GM21723 (cell line): ENCODE measurements at regions not wholly inside any gene's neighbourhood (a gene's known extent, or its start where the extent isn't known, plus 50 kb on each side); places are given as distances from the start of the nearest gene placed in this dataset.

ENCODE experiments used
- ATAC-seq: cut with Tn5 transposase; IDR thresholded peaks from one replicate; pipeline ENCODE4 v1.9.1; 2021; ENCODE audit warnings: mild to moderate bottlenecking, moderate library complexity; ENCODE audit not compliant: unreplicated experiment

DNA sequence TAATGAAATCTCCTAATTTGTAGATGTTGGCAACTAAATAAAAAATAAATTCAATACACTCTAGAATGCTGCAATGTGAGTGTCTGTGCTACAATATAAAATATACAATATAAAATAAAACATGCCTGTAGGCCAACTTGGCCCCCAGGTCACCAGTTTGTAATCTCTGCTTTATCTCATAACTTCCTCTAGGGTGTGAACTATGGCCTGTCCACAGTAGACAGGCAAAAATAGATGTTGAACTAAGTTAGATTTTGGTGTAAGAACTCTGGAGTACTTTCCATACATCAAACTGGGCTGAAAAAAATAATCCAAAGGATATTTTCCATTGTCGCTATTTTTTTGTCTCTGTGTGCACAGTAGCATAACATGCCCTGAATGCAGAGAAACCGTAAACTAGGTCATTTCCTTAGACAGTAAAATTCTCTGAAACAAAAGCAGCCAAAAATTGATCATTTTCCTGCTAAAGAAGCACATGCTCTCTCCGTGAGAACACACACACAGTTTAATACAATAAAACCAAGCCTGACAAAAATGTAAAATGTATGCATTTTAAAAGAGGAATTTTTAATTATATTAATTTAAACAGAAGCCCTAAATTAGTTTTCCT lies 98.5 kb upstream of the ZFP64 start:
- ATAC-seq = no peak

DNA sequence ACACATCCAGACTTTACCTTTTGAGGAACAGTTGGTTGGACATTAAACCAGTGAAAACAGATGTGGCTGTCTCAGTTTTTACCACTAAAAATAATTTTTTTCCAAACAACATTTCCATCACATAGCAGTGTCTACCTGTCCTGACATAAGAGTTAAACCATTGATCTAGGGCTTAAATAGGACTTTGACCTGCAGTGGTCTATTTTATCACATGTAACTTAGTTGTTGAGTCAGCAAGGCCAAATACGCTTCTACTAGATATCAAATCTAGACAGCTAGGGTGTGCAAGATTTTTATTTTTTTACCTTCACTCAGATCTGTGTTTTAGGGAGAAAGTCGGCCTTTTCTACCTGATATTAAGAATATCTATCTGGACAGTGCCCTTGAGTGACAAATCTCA lies 88.8 kb upstream of the ZFP64 start:
- ATAC-seq = no peak

DNA sequence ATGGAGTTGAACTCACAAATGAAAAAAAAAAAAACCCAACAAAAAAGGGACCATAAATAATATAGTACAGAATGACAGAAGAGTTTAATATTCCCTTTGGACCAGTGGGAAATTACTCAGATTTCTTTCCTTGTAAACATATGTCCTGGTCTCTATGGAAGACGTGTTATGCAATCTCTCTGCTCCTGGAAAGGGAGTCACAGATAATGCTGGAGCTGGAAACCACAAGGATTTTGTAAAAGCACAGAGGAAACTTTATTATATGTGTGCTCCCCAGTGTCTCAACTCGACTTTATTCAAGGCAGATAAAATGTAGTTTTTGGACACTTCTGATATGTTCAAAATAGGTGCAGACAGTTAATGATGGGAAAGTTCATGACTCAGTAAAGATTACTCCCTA lies 88.1 kb upstream of the ZFP64 start:
- ATAC-seq = no peak

GRCh38 chr20:52275181-52275691 lies 83.7 kb upstream of the ZFP64 start:
- ATAC-seq = no peak

GRCh38 chr20:52270696-52271095 lies 79.1 kb upstream of the ZFP64 start:
- ATAC-seq = no peak

DNA sequence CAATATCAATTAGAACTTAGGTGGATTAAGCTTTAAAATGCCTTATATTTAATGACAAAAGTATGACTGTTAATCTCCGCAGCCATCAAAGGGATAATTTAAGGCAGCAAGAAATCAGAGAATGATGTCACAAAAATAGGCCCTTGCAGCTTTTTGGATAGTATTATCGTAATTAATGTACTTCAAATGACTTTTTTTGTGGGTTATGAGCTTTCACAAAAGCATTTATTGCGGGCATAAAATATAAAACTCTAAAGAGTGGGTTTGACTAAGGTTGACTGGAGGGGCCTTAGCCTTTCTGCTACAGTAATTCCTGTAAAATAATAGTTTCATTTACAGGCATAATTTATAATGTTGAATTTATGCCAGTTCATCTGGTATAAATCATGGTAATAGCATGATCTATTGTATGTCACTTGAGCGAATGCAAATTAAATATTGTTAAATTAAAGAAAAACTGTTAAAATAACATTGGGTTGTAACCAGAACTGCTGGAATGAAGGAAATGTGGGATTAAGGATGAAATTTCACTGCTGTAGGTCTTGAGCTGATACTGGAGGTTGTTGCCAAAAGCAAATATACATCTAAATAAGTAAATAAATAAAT lies 78.5 kb upstream of the ZFP64 start:
- no peak for ATAC-seq

GRCh38 chr20:52269321-52269720 lies 77.7 kb upstream of the ZFP64 start:
- ATAC-seq = no peak

DNA sequence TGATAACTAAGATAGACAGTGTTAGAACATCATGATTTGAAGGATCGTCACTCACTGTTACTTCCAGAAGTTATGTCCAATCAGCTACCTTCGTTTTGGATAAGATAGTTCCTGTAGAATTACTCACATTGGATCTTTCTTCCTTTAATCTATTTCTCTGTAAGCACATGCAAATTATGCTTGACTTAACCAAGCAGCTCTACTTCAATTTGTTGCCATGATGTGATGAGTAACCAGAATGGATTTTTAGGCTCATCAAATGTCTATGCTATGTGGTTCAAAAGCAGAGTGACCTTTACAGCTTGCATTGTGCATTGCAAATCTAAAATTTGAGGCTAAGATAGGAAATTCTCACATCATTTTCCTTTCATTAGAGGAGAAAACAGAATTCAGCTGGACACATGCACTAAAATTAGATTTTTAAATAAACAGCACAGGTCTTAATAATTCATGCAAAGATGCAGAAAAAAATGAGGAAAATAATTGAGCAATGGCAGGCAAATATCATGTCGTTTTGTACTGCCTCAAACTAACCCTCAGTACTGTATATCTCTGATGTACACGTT lies 76.7 kb upstream of the ZFP64 start:
- no peak for ATAC-seq

DNA sequence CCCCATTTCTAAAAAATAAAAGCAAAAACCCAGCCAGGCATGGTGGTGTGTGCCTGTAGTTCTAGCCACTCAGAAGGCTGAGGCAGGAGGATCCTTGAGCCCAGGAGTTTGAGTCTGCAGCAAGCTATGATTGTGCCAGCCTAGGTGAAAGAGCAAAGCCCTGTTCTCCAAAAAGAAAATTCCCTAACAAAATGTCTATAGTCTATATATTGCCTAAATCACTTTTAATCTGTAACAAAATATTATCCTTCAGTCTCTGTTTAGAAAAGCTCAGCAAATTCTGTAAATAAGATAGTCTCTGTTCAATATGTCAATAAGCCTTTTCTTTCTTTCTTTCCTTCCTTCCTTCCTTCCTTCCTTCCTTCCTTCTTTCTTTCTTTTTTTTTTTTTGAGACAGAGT lies 75.8 kb upstream of the ZFP64 start:
- no peak for ATAC-seq

GRCh38 chr20:52263757-52264156 lies 72.2 kb upstream of the ZFP64 start:
- no peak for ATAC-seq

GRCh38 chr20:52261792-52262191 lies 70.2 kb upstream of the ZFP64 start:
- ATAC-seq = no peak

DNA sequence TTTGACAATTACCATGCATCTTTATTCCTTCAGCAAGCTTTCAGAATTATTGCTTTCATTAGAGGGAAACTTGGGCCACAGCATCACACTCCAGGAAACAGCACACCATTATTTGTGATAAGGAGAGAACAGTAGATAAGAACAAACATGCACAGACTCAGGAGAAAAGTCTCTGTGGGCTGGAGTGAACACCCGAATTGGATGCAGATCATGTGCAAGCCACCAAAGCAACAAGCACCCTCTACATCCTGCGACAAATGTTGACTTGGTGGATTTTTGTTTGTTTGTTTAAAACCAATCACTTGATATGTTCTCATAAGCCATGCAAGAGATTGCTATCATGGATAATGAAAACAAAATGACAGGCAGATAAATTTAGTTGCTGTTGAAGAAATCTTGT lies 67.7 kb upstream of the ZFP64 start:
- no peak for ATAC-seq

DNA sequence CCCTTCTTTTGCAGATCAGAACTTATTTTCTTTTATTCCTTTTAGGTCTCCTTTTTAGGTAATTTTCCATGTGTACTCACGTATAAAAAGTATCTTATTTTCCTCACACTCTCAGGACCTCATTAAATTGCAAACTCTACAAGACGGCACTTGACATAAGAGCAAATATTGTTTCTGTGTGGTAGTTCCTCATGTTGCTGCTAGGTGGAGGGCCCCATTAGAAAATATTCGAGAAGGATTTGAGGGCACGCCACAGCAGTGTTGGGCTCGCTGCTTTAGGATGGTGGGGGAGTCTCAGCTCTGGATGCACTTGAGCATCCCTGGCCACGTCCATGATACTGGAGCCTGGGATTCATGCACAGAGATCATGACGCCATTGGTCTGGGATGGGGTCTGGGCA lies 64.9 kb upstream of the ZFP64 start:
- ATAC-seq = no peak

GRCh38 chr20:52252664-52253063 lies 61.1 kb upstream of the ZFP64 start:
- ATAC-seq = no peak

GRCh38 chr20:52251827-52252226 lies 60.2 kb upstream of the ZFP64 start:
- ATAC-seq = no peak

DNA sequence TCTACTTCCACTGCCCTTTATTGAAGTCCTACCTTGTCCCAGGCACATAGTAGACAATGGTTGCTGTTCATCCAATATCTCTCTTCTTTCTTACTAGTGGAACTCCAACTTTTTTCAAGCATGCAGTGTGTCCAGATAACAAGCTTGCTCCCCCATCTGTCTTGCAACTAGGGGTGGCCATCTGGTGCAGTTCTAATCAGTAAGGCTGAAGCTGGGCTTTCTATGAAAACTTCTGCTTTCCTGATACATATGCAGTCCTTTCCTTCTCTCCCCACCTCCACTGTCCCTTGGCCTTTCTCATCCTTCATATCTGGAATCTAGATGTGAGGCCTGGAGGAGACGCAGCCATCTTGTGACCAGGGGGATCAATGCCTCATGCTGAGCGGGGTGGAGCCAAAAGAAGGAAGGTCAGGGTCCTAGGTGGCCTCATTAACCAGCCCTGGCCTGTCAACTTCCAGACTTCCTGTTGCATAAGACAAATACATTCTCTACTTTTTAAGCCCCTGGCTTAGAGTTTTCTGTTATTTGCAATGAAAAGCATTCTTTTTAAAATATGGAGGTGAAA lies 59.6 kb upstream of the ZFP64 start:
- ATAC-seq = no peak

GRCh38 chr20:52247548-52247947 lies 56.0 kb upstream of the ZFP64 start:
- ATAC-seq = no peak

DNA sequence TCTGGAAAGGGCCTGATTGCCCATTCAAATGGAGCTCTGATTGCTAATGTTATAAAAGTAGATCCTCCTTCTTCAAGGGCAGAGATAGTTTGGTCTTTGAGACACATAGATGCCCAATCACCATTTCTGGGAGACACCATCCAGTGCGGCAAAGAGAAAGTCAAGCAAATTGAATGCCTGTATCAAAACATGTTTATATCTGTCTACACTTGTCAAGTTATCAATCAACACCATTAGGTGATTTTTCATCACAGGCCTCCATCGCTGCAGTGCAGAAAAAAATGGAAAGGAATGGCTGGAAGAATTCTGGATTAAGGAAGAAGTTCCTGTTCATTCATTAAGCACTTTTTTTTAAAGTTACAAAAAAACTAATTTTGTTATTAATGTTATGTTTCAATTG lies 54.8 kb upstream of the ZFP64 start:
- no peak for ATAC-seq

- no peak for ATAC-seq
Observed at GRCh38 chr20:52244702-52245101, 53.1 kb upstream of the ZFP64 start.

DNA sequence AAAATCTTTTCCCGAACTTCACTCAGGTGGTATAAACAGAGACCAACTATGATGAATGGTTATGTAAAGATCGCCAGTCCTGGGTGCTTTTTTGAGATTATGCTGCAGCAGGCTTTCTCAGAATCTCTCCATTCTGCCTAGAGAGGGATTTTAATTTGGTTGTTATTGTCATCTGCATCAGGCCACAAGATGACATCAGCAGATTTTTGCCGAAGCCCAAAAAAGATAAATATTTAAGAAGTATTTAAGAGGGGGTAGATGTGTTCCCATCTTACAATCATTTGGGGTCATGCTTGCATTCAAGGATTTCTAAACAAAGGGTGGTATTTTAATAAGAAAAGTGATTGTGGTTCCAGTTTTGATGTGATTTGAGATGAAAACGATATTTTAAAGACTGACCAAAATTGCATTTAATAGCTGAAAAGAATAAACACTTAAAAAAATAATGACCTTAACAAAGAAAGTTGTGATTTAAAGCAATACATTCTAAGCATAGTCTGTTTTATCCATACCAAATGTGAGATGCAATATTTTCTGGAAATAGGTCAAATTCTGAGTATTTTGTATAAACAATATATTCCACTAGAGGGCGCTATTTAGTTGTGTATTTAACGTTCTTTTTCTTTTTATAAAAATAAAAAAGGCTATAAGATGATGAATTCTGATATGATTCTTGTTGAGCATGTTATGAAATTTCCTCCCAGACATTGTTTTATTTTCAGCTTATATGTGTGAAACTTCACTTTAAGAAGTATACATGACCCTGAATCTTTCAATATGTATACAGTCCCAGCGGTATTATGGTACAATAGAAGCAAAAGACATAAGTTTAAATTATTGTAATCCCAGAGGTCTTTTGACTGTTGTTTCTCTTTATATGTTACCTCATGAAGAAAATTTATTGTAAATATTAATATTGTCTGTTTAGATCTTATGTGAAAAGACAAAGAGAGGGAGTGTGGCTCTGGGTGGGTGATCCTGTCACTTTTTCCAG lies 51.0 kb upstream of the ZFP64 start:
- no peak for ATAC-seq
